ENCODE measurements at regions not wholly inside any gene's neighbourhood (a gene's known extent, or its start where the extent isn't known, plus 50 kb on each side); places are given as distances from the start of the nearest gene placed in this dataset.

DNA sequence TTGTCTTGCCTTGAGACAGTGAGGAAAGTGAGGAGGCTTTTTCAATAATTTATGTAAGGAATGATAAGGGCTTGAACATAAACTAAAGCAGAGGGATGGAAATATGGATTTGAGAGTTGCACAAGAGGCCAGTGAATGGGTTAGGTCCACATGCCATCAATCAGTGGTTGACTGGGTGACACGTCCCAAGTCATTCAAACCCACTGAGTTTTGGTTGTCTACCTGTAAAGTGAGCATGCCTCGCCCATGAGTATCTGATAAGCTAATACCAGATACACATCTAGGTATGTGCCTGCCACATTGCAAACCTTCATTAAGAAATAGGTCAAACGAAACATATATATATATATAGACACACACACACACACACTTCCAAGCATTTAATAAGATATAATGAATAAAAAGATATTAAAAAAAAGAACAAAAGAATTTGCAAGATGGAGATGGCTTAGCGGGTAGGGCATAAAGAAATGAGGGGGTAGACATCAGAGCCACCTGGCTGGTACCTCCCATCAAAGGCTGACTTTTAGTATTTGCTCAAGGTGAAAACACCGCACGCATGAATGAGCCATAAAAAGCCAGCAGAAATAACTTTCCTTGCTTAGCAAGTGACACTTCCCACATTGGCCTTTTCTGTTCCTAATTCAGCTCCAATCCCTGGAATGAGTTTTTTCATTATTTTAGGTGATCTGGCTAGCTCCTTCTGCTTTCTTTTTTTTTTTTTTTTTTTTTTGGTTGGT is 109.1 kb upstream of the GGTLC1 start:
- DNase-seq = no peak

DNA sequence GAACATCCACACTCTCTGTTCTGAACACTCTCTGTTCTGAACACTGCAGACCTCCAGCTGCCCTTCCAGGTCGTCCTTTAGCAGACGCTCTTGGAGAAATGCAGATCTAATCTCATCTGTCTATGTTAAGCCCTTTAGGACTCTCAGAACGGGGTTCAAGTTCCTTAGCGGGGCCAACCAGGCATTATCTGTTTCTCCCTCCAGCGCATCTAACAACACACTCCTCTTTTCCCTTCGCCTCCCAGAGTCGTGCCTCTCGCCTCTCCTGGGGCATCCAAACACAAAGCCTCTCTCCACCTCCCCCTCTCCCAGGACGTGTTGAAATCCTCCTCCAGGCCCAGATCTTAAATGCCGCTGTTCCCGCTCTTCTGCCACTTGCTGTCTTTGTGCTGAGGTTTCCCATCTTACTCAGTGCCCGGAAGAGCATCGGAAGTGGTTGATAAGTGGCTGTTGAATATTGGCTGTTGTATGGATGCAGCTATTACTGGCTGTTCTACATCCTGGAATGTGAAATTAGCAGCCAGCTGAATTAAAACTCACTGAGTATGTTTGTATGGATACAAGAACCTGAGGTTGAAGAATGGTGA is 108.4 kb upstream of the GGTLC1 start:
- no peak for DNase-seq

DNA sequence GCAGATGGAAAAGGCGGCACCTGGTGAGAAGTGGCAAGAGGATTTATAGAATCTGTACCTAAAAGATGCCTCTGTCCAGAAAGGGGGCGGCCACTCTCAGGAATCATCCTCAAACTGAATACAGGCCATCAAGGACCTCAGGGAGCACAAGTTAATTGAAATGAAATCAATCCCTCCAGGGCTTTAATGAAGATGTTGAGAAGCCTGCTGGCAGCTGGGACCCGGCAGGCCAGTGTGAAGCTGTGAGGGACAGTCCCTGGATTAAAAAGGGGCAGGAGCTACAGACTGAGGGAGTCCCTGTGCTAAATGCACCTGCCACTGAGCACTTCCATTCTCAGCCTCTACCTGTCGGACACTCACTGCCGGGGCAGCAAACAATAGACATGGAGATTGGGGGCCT is 107.7 kb upstream of the GGTLC1 start:
- DNase-seq = peak; percentile 21

DNA sequence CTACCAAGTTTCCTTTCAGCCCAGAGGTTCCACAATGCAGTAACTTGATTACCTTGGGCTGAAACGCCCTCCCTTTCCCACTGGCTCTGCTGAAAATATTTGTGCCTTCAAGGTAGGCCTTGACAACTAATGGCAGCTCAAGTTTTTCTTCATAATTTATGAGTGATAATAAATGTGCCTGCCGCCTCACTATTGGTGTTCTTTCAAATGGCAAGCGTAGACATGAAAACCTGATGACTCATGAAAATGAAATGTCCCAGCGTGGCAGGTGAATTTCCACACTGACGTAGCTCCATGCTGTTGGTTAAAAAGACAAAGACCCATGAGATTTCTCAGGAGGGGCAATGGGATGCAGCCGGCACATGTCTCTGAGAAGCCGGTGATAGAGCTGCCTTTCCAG is 107.2 kb upstream of the GGTLC1 start:
- DNase-seq = peak; percentile 78

DNA sequence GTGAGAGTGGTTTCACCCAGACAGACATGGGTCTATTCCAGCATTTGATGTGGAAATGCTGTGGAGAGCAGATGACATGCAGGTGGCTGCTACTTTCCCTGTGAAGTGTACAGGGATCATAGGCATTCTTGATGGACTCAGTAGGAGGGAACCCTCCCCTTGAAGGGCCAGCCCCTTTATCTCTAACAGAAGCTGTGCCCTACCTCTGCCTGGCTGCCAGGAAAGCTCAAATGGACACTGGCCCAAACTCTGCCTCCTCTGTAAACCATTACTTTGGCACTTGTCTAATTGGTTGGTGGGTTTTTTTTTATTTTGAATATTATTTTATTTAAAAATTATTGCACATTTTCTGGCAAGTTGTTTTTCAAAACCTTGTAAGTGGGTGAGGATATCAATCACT is 106.7 kb upstream of the GGTLC1 start:
- no peak for DNase-seq

DNA sequence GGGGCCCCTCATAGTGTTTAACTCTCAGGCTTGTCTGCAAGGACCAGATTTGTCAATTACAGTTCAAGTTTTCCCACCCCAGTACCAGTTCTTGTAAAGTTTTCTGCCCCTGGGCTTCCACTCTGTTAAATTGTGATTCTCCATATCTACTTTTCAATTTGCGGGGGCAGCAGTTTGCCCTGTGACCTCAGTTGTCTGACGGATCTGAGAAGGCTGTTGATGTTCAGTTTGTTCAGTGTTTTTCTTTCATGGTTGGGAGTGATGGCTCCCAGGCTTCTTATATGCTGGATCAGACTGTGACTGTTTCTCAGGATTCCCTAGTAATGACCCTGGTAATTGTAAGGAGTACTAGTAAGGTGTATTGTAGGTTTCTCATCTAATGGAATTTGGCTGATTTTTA is 101.0 kb upstream of the GGTLC1 start:
- no peak for DNase-seq

DNA sequence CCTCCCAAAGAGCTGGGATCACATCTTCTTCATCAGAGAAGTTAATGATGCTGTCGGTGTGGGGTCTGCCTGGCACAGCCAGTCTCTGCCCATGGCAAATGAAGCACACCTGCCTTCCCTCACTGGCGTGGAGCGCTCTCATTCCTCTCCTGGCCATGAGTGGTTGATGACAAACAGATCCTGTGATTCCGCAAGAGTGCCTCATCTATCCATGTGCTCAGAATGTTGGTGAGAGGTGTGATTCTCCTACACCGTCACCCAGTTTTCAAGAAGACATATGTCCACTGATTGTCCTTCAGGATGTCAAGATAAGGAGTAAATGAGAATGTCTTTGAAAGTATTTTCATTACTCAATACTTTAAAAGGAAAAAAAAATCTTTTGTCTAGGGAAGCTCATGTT is 97.5 kb upstream of the GGTLC1 start:
- no peak for DNase-seq

DNA sequence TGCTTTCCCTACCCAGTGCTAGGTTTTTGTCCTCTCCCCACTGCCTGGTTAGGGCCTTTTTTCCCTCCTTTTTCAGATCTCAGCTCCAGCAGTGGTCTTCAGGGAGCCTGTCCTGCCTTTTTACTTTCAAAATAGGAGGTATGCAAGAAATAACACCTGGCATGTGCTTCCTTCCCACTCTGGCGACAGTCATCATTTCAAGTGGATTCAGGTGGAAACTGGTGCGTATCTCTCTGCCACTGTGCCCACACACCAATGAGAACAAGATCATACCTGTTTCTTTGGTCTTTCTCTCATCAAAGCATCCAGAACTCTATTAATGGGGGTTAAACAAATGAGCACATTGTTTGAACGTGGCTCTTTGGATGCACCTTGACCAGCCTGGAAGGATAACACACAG is 95.7 kb upstream of the GGTLC1 start:
- no peak for DNase-seq

DNA sequence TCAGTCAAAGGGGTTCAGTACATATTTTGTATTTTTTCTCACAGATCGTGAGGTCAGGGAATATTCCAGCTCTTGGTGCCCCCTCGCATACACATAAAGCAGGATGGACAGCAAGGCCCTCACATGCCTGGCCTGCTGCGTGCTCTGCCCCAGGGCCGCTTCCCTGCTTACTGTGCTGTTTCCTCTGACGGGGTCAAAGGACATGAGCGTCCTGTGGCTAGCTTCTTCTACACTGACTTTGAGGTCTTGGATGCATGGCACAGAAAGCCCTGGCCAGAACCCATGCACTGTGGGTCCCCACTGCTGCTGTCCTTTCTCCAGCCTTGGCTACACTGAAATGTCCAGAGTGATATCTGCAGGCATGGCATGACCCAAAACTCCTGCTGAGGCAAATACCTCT is 92.5 kb upstream of the GGTLC1 start:
- no peak for DNase-seq

DNA sequence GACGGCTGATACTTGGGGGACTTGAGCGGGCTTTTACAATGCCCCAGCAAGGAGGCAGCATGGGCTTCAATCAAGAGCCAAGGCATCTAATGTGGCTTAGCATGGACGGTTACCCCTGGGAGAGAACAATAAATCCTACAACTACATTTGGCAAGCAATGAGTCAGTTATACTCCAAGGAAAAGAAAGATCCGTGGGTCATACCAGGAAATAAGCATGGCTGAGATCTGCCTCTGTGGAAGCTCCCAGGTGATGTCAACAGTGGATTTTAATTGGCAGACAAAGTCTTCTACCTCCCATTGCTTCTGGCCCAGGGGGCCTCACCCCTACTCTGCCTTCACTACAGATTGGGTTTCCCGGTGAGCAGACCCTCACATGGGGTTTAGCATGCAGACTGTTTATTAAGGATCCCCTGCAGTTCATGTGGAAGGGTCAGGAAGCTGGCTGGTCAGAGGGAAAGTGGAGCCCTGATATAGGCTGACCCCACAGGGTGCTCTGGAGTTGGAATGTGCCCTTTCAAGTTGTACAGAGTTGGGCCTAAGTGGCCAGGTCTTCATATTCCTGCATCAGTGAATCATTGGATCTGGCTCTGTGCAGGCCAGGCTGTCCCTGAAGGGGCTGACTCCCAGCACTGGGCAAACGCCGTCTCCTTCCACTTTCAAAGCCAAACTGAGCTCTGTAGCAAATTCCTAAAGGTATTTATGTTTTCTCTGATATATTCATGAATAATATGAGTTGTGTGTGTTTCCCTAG is 91.3 kb upstream of the GGTLC1 start:
- no peak for DNase-seq

DNA sequence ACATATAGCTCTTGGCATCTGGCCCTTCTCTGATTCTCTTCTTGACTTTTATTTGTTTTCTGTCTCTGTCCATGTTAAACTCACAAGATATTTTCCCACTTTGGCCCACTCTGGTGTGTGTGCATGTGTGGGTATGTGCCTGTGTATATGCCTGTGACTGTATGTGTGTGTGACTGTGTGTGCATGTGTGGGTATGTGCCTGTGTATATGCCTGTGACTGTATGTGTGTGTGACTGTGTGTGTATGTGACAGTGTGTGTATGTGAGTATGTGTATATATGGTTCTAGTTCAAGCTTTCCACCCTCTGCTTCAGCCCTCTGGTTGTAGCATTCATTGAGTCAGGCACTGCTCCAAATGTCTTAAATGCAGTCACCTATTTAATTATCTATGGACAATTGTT is 88.6 kb upstream of the GGTLC1 start:
- no peak for DNase-seq

DNA sequence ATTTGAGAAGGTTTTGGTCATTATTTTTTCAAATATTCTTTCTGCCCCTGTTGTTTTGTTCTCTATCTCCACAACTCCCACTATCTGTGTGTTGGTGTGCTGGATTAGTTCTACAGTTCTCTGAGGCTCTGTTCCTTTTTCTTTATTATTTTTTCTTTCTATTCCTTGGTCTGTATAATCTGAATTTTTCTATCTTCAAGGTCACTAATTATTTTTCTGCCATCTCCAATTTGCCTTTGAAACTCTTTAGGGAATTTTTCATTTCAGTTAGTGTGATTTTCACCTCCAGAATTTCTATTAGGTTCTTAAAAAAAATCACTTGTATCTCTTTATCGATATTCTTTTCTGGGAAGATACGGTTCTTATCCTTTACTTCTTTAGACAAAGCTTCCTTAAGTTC is 82.1 kb upstream of the GGTLC1 start:
- no peak for DNase-seq

DNA sequence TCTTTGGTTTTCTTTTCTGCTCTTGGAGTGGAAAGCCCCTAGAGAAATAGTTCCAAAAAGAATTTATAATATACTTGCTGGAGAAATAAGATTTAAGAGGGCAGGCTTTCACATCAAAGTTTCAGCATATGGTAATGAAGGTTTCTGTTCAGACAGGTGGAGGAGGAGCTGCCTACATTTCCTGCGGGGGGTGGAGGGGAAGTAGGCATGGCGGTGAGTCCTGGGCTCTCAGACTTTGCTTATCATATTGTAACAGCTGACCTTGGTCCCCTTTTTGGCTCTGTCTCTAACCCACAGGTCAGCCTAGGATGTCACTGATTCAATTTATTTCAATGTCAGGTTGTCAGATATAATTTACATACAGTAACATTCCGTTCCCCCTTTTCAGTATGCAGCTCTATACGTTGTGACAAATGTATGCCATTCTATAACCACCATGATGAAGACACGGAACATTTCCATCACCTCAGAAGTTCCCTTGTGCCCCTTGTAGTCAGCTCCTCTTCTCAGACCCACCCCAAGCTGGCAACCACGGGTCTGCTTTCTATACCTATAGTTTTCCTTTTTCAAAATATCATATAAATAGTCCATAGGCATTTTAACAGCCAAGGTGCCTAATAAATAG is 77.6 kb upstream of the GGTLC1 start:
- DNase-seq = no peak

DNA sequence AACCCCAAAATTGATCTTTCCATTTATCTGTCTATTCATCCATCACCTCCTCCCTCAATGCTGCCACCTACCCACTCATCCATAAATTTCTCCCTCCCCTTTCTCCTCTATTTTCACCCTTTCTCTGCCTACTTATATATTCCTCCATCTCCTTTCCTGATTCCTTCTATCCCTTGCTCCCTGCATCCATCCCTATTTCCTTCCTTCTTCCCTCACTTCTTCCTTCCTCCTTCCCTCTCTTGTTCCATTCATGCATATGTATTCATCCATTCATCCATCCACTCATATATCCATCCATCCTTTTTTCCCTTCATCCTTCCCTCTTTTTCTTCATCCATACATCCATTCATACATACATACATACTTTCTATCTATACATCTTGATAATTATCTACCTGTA is 76.3 kb upstream of the GGTLC1 start:
- DNase-seq = no peak

DNA sequence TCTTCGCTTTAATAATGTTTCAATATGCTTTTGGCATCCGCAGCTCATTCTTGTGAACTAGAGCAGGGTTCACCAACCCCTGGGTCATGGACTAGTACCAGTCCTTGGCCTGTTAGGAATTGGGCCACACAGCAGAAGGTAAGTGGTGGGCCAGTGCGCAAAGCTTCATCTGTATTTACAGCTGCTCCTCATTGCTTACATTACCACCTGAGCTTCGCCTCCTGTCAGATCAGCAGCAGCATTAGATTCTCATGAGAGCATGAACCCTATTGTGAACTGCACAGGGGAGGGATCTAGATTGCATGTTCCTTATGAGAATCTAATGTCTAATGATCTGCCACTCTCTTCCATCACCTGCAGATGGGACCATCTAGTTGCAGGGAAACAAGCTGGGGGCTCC is 75.5 kb upstream of the GGTLC1 start:
- no peak for DNase-seq

DNA sequence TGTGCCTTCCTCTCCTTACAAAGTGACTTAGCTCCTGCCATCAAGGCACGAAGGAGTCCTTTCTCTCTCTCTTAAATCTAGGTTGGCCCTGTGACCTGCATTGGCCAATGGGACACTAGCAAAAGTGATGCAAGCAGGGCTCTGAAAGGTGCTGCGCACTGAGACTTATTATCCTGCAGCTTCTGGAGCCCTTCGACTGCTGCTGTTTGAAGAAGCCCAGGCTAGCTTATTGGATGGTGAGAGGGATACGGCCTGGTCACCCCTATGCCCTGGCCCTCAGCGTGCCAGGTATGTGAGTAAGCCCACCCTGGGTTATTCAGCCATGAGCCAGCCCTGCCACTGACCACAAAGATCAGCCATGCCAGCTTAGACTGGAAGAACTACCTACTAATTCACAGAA is 74.5 kb upstream of the GGTLC1 start:
- no peak for DNase-seq

DNA sequence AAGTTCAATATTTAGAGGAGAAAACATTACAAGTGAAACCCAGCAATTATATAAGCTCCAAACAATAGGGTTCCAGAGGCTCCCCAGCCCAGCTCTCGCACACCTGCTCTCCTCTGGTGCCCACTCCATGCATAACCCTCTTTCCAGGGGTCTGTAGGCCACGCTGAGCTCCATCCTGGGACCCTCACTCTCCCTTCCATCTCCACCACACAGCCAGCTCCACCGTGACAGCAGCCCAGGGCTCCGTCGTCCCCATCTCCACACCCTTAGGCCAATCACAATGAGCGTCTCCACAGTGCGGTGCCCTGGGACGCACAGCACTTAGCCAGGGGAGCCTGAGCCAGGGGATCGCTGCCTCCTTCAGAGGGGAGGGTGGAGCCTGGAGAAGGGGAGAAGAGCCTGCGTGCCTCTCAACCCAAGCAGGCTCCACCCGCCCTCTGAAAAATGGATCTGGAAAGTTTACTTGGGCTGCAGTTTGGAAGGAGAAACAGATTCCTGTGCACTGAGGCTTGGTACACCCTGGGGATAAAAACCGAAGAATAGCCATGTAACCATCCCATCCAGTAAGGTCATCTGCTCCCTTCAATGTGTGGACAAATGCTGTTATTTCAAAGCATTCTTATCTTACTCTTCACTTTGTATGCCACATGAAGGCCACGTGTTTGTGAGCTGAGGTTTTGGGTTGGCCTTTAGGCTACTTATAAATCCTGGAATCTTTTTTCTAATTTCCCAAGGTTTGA is 72.4 kb upstream of the GGTLC1 start:
- DNase-seq = no peak

DNA sequence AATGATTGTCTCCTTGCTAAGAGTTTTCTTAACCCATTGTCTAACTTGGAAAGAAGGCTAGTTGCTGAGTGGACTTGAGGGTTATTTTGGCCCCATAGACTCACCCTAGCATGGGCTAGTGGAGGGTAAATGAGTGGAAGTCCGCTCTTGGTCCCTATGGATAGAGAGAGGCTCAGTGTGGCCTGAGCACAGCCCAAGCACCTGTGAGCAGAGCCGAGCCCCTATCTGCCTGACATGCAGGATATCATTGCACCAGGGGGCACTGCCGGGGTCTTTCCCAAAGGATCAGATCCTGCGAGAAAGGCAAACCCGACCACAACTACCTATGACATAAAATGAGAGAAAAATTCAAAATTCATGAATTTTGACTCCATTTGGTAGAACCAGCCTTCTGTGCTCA is 70.6 kb upstream of the GGTLC1 start:
- DNase-seq = no peak

DNA sequence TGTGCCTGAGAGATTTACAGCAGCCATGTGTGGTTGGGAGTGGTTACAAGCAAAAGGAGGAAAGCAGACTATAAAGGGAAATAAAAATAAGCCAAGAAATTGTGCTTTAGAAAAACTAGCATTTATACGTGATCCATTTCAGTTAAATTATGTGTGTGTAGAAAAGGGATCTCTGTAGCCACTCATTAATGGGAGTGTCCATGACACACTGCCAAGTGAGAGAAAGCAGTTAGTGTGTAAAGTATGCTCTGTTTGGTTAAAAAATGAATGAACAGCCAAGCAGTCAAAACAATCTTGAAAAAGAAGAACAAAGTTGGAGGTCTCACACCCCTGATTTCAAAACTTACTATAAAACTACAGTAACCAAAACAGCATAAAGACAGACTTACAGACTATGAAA is 67.9 kb upstream of the GGTLC1 start:
- DNase-seq = no peak

DNA sequence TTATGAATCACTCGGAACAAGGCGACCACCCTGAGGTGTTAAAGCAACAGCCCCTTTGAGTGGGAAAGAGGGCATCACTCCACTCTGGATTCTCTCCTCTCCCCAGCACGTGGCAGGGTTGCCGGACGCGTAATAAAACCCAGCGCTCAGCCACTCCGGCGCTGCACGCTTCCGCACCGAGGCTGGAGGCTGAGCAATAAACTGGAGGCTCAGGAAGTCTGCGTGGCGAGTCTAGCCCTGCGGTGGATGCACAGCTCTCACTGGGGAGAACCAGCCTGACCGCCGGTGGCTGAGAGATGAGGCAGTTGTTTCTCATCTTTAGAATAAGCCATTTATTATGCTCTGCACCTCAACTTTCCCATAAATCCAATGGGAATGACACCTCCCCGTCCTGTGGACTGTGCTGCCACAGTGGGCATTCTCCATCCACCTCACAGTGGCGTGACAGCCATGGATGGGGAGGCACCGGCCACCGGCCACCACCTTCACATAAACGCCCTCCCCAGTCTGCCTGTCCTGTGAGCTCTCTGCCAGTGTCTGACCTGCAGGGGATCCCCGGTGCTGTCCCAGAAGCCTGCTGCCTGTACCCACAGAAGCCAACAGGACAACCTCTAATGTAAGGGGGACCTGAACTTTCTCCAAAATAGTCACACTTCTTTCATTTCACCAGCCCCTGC is 64.2 kb upstream of the GGTLC1 start:
- DNase-seq = no peak

DNA sequence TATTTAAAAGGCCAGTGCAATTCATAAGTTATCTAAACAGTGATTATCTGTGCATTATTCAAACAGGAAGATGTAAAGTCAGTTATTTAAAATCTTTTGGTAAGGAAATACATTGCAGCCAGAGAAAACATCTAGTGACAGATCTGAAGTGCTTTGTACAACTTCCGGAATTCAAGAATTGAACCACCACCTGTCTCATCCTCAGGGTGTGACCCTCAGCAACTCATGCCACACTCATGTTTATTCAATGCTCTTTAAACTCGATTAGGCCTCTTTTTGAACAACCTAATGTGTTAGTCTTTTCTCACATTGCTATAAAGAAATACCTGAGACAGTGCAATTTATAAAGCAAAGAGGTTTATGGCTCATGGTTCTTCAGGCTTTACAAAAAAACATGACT is 62.6 kb upstream of the GGTLC1 start:
- DNase-seq = no peak

DNA sequence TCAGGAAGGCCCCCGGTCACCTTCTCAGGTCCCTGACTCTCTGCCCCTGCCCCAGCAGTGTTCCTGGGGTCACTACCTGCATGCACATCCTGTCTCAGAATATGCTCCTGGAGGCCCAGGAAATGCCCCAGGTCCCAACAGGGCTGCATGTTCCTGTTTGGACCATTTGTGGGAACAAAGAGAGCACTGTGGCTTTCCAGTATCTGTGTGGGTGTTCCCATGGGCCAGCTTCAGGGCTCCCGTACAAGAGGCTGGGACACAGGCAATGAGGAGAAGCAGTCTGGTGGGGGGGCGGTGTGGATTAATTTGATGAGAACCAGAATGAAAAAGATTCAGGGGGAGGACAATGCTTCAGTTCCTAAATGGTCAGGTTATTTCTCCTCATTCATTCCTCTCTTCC is 61.5 kb upstream of the GGTLC1 start:
- no peak for DNase-seq

DNA sequence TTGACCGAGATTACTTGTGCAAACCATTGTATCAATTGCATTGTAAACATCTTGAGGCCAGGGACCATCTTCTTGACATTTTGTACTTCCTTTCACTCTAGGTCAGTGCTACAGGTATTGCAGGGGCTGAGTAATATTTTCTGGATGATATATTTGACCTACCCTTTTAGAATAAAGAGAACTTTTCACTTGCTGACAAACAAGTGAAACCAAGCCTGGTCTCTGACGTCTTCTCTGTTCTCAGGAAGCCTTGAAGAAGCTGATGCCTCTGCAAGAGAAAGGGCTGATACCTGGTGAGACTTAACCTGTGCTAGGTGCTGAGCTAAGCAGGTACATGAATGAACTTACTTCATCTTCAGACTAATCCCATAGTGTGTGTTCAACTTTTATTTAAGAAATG is 60.5 kb upstream of the GGTLC1 start:
- DNase-seq = no peak

Measured in NCI-H1105 treated with DMSO at 0.1 percent for 48 hours (cell line).